Suprapubic skin (tissue), 3 donors: ENCODE measurements at regions not wholly inside any gene's neighbourhood (a gene's known extent, or its start where the extent isn't known, plus 50 kb on each side); places are given as distances from the start of the nearest gene placed in this dataset.

Experiments used
- EP300 ChIP-seq: sonication (generic); formaldehyde crosslinking; IDR thresholded peaks from one replicate; pipeline ENCODE4 v1.6.1; 2017; ENCODE audit warnings: antibody characterized with exemption
- POLR2A ChIP-seq, 2 donors: fragments of 450-650 bp; IDR thresholded peaks; one replicate each; pipeline ENCODE4 v1.6.1; 2017; ENCODE audit warnings: antibody characterized with exemption in 2 of 2, mild to moderate bottlenecking in 2 of 2, moderate library complexity in 2 of 2
- TF ChIP-seq, protein P1 (sequence below), 2 donors: fragments of 200-600 bp in 1 of 2; fragments of 450-650 bp in 1 of 2; sonication (generic) in 1 of 2; IDR thresholded peaks; one replicate each; pipeline ENCODE4 v1.5.1; 2016 to 2019; ENCODE audit warnings: antibody characterized with exemption in 2 of 2, mild to moderate bottlenecking in 1 of 2, moderate library complexity in 1 of 2

DNA sequence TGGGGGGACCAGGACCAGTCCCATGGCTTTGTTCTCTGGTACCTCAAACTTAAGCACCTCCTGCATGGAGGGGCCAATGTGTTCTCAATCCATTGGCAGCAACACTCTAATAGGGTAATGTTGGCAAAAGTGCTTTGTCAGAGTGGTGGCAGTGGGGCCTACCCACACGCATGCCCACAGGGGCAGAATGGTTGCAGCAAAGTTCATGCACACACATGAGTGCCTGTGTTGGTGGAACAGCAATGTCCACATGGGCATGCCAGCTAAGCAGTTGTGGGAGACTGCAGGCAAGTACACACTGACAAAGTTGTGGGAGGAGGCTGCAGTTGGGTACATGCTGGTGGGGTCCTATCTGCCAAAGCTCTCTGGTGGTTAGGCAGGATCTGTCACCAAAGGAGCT lies 645.2 kb downstream of the ZNF385D start:
- TF ChIP-seq, protein P1, sequence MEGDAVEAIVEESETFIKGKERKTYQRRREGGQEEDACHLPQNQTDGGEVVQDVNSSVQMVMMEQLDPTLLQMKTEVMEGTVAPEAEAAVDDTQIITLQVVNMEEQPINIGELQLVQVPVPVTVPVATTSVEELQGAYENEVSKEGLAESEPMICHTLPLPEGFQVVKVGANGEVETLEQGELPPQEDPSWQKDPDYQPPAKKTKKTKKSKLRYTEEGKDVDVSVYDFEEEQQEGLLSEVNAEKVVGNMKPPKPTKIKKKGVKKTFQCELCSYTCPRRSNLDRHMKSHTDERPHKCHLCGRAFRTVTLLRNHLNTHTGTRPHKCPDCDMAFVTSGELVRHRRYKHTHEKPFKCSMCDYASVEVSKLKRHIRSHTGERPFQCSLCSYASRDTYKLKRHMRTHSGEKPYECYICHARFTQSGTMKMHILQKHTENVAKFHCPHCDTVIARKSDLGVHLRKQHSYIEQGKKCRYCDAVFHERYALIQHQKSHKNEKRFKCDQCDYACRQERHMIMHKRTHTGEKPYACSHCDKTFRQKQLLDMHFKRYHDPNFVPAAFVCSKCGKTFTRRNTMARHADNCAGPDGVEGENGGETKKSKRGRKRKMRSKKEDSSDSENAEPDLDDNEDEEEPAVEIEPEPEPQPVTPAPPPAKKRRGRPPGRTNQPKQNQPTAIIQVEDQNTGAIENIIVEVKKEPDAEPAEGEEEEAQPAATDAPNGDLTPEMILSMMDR (IDR thresholded peaks at IDR 0.05), result no peak
- TF ChIP-seq POLR2A (IDR thresholded peaks at IDR 0.05) (no peak), EP300 (no peak)
